ENCODE measurements at regions not wholly inside any gene's neighbourhood (a gene's known extent, or its start where the extent isn't known, plus 50 kb on each side); places are given as distances from the start of the nearest gene placed in this dataset.

DNA sequence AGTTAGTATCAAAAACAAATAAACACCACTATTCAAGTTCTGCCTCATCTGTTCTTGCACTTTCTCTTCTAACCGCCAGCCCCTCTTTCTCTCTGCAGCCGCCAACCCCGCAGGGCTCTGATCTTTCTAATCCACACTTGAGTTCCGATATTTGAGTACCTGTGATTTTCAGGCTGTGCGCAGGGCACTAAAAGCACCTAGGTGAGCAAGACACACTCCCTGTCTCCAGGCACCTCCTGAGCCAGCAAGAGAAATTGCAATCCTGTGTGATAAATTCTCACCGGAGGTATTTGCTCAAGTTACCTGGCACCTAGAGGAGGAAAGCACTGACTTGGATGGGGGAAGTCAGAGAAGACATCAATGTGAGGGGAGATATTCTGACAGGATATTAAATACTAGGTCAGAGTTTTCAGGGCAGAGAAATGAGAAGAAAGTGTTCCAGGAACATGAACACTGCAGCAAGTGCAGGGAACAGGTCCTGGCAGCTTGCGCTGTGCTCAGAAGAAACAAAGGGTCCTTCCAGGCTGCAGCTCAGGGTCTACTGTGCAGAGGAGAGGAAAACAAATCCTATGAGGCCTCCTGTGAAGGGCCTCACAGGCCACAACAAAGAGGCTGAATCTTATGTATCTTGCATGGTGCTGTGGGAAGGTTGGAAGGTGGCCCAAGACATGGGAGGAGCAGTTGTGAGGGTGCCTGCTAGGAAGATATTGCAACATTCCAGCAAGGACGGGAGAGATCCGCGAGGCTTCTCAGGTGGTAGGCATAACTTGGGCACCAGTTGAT, 568.7 kb upstream of the MGMT start:
- no peak for DNase-seq (ENCODE audit: low spot score)

- no peak for DNase-seq (ENCODE audit: low spot score)
Measured at GRCh38 chr10:128898916-128899195, 568.2 kb upstream of the MGMT start.

GRCh38 chr10:128900456-128900855, 566.6 kb upstream of the MGMT start:
- DNase-seq (ENCODE audit: low spot score): no peak

DNA sequence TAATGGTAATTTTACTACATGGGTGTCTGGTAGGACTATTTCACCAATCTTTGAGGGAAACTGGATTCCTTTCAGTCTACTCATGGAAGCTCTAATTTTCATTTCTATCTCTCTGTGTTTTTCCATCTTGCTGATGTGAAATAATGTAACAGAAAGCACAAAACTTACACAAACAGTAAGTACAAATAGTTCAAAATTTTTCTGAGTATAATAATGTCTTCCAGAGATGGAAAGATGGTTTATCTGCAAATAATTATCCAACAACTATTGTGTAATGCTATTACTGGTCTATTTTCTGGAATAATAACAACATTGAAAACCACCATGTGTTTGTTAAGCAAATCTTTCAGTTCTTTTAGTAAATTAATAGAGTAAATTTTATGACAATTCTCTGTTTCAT, 565.8 kb upstream of the MGMT start:
- DNase-seq (ENCODE audit: low spot score): no peak

GRCh38 chr10:128902031-128902710, 564.9 kb upstream of the MGMT start:
- no peak for DNase-seq (ENCODE audit: low spot score)

DNA sequence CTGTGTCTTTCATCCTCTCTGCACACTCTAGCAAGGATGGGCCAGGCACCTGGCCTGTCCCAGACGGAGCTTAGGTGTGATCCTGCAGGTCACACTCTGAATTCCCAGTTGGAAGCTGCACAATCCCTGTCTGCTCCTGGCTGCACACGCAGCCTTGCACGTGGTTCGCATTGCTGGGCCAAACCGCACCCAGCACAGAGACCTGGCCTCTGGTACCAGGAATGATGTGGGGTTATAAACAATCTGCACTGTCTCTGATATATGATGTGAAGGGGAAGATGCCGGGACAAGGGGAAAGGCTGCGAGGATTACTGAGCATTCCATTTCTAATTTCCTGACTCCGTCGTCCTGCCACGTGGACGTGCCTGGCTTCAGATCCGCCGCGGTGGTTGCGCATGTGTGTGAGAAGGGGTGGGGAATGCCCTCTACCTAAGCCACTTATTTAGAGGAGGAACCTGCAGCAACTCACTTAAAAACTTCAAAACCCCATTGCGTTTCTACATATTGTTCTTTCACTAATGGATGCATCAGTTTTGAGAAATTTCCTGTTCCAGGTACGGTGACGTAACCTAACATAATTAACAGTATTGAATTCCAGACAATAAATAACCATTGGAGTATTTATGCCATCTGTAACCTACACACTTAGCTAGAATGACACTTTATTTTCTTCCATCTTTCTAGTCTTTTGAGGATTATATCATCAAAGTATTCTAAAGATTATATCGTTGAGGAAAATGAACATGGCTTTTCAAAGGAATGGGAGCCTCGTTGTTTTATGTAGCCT, 559.7 kb upstream of the MGMT start:
- DNase-seq (ENCODE audit: low spot score): no peak

GRCh38 chr10:128908099-128908498, 558.9 kb upstream of the MGMT start:
- DNase-seq (ENCODE audit: low spot score): no peak

DNA sequence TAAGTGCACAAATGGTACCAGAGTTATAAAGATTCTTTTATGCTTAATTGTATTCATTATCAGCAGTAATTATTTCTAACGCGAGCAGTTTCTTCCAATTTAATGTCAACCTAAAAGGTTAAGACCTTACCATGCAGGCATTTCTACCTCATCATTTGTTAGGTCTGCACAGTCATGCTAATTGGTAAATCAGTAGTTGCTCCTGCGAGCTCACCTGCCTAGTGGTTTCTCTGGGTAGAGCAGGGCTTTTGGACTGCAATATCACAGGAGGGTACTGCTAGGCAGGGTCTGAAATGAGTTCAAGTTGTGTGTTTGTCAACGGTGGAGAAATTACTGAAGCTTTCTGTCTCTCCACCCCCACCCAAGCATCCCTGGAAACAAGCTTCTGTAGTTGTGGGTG, 558.5 kb upstream of the MGMT start:
- DNase-seq (ENCODE audit: low spot score): no peak

- DNase-seq (ENCODE audit: low spot score): no peak
Measured at GRCh38 chr10:128912568-128913311, 554.3 kb upstream of the MGMT start.

GRCh38 chr10:128914681-128915080, 552.4 kb upstream of the MGMT start:
- no peak for DNase-seq (ENCODE audit: low spot score)

GRCh38 chr10:128915630-128916029, 551.4 kb upstream of the MGMT start:
- DNase-seq (ENCODE audit: low spot score): no peak

GRCh38 chr10:128916383-128916782, 550.7 kb upstream of the MGMT start:
- DNase-seq (ENCODE audit: low spot score): no peak

DNA sequence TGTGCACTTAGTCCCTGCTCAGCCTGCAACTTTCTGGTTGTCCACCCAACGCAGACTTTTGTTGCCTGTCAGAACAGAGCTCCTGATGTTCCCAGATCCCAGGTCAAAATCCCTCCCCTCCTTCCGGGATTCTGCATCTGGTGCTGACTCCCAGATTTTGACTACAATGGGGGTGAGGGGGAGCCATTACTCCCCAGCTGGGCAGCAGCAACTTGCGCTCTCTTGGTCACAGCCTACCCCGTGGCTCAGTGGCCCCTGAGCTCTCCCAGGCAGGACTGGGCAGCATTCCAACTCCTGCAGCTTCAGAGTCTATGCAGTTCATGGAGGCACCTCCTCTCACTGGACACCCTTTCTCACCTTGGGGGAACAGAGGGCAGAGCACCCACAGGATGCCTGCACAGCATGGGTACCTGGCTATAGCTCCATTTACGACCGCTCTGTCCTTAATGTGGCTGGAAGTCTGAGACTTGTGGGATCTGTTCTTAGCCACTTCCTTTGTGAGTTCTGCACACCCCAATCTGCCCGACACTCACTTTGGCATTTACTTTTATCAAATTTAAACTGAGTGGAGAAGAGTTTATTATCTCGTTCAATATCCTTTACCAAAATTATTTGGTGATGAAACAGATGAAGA, 545.5 kb upstream of the MGMT start:
- no peak for DNase-seq (ENCODE audit: low spot score)

- no peak for DNase-seq (ENCODE audit: low spot score)
Measured at GRCh38 chr10:128922172-128922571, 544.9 kb upstream of the MGMT start.

DNA sequence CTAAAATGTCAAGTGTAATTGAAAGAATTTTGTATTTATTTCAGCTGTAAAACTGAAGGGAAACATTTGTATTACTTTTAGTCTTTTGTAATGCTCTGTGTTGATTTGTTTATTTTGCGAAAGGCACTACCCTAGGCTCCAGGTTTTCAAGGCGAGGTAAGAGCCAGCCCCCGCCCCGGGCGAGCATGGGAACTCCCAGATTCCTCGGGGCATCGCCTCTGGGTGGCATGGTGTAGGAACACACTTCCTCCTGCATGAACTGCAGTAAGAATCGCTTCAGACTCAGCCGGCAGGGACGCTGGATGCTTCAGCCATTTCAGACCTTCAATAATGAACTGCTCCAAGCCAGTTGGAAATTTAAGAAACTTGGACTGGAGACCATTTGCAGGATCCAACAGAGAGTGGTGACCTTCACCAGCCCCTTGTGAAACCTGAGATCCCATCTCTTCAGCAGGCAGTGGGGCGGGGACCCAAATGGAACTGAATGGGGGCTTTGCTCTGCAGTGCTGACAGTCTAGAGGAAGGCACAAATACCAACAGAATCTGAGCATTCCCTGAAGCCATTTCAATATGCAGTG, 544.3 kb upstream of the MGMT start:
- DNase-seq (ENCODE audit: low spot score): no peak

GRCh38 chr10:128924918-128925317, 542.1 kb upstream of the MGMT start:
- DNase-seq (ENCODE audit: low spot score): no peak

DNA sequence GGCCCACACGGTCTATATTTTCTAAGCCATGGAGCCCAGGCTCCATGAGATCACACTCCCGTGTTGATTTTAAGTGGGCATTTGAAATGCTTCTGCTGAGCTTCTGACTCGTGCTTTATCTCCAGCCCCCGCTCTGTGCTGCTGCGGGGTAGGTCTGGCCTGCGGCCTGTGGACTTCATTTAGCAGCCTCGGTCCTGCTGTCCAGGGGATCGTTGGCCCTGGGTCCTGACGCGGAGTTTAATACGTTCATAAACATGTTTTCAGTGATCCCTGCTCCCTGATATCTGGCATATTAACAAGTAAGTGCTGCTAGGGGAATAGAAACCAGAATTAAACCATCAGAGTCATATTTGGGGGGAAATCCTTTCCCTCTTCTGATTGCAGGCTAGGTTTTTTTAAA, 540.3 kb upstream of the MGMT start:
- no peak for DNase-seq (ENCODE audit: low spot score)

- DNase-seq (ENCODE audit: low spot score): no peak
Measured at GRCh38 chr10:128927497-128928161, 539.4 kb upstream of the MGMT start.

- DNase-seq (ENCODE audit: low spot score): no peak
Measured at GRCh38 chr10:128928231-128928836, 538.7 kb upstream of the MGMT start.

- DNase-seq (ENCODE audit: low spot score): no peak
Measured at GRCh38 chr10:128929131-128929530, 537.9 kb upstream of the MGMT start.

DNA sequence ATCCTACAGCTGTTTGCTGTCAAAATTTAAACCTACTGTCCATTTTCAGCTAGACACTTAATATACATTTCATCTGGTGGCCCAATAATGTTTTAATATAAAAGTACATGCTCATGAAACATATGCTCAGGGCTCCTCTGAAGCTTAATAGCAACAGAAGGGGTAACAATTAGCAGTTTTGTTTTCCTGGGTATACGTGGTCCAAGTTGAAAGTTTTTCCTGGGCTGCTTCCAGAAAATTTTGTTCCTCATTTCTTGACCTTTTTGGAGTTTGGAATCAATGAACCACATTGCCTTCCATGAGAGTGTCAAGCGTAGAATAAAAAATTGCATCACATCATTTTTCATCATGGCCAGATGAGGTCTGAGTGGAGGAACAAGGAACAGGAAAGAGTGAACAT, 537.3 kb upstream of the MGMT start:
- no peak for DNase-seq (ENCODE audit: low spot score)
